Uterus (tissue), 2 donors: ENCODE measurements at regions not wholly inside any gene's neighbourhood (a gene's known extent, or its start where the extent isn't known, plus 50 kb on each side); places are given as distances from the start of the nearest gene placed in this dataset.
"Not testable (repeated sequence)": the region's sequence is repeated elsewhere in the genome, so short reads cannot be mapped to it uniquely, and the experiment has no call there.

Source experiments
- POLR2A ChIP-seq, 2 donors: fragments of 450-650 bp; IDR thresholded peaks; one replicate each; pipeline ENCODE4 v1.6.1; 2016; ENCODE audit warnings: antibody characterized with exemption in 2 of 2, mild to moderate bottlenecking in 1 of 2, moderate library complexity in 1 of 2
- TF ChIP-seq, protein P1 (sequence below), 4 experiments: fragments of 200-600 bp in 2 of 4; fragments of 450-650 bp in 2 of 4; sonication (generic) in 2 of 4; IDR thresholded peaks; one replicate each; pipeline ENCODE4 v1.5.1; 2016 to 2019; ENCODE audit warnings: antibody characterized with exemption in 4 of 4, mild to moderate bottlenecking in 2 of 4, moderate library complexity in 1 of 4

DNA sequence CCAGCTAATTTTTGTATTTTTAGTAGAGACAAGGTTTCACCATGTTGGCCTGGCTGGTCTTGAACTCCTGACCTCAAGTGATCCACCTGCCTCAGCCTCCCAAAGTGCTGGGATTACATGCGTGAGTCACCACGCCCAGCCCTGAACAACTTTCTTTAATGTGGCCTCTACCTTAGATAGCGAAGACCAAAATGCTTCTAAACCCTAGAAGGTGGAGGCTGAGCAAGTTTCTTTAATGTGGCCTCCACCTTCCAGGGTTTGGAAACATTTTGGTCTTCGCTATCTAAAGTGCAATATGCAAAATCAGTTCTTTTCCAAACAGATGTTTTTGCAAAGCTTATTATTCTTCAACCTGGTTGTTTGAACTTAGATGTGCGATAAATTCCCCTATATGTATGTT is 70.5 kb upstream of the ITGB1 start:
- TF ChIP-seq, protein P1, sequence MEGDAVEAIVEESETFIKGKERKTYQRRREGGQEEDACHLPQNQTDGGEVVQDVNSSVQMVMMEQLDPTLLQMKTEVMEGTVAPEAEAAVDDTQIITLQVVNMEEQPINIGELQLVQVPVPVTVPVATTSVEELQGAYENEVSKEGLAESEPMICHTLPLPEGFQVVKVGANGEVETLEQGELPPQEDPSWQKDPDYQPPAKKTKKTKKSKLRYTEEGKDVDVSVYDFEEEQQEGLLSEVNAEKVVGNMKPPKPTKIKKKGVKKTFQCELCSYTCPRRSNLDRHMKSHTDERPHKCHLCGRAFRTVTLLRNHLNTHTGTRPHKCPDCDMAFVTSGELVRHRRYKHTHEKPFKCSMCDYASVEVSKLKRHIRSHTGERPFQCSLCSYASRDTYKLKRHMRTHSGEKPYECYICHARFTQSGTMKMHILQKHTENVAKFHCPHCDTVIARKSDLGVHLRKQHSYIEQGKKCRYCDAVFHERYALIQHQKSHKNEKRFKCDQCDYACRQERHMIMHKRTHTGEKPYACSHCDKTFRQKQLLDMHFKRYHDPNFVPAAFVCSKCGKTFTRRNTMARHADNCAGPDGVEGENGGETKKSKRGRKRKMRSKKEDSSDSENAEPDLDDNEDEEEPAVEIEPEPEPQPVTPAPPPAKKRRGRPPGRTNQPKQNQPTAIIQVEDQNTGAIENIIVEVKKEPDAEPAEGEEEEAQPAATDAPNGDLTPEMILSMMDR (IDR thresholded peaks at IDR 0.05) = not testable (repeated sequence)
- not testable (repeated sequence) for TF ChIP-seq POLR2A (IDR thresholded peaks at IDR 0.05)
